Epithelial cell of esophagus (primary cell): ENCODE measurements at regions not wholly inside any gene's neighbourhood (a gene's known extent, or its start where the extent isn't known, plus 50 kb on each side); places are given as distances from the start of the nearest gene placed in this dataset.
A peak's percentile ranks its signal among the peaks of the same experiment; 100 is the strongest.

Experiments
- DNase-seq: peaks from one replicate; pipeline ENCODE4 v3.0.0; 2010; ENCODE audit warnings: low read depth
- H3K4me3 ChIP-seq: 2 replicates; pipeline ENCODE4 v1.5.1; 2011; ENCODE audit warnings: mild to moderate bottlenecking, low read length, control low read depth
- CTCF ChIP-seq: IDR thresholded peaks from 2 replicates; pipeline ENCODE4 v1.5.1; 2011; ENCODE audit warnings: low read depth, mild to moderate bottlenecking, low read length, control low read depth, inconsistent platforms; ENCODE audit not compliant: insufficient read depth; ENCODE audit errors: missing control alignments

- no peak for DNase-seq
- no peak for TF ChIP-seq CTCF
- no peak overlapping the region for H3K4me3 ChIP-seq
Observed at GRCh38 chr4:138647433-138647832, 368.1 kb upstream of the NOCT start.

- DNase-seq, result no peak
- no peak for TF ChIP-seq CTCF
- H3K4me3 ChIP-seq, result no peak overlapping the region
Observed at GRCh38 chr4:138646383-138646782, 369.2 kb upstream of the NOCT start.

- H3K4me3 ChIP-seq, result no peak overlapping the region
- DNase-seq, result peak; percentile 49
- no peak for TF ChIP-seq CTCF
Observed at GRCh38 chr4:138645289-138645688, 370.3 kb upstream of the NOCT start.

GRCh38 chr4:138644322-138644721, 371.3 kb upstream of the NOCT start:
- no peak for TF ChIP-seq CTCF
- no peak overlapping the region for H3K4me3 ChIP-seq
- no peak for DNase-seq

- no peak overlapping the region for H3K4me3 ChIP-seq
- no peak for TF ChIP-seq CTCF
- DNase-seq, result no peak
Observed at GRCh38 chr4:138643827-138644226, 371.8 kb upstream of the NOCT start.

- TF ChIP-seq CTCF, result no peak
- DNase-seq, result peak; percentile 39
- H3K4me3 ChIP-seq, result no peak overlapping the region
Observed at GRCh38 chr4:138639018-138639741, 376.4 kb upstream of the NOCT start.

- no peak for DNase-seq
- no peak for TF ChIP-seq CTCF
- H3K4me3 ChIP-seq, result no peak overlapping the region
Observed at GRCh38 chr4:138636781-138637180, 378.8 kb upstream of the NOCT start.
